ENCODE measurements at regions not wholly inside any gene's neighbourhood (a gene's known extent, or its start where the extent isn't known, plus 50 kb on each side); places are given as distances from the start of the nearest gene placed in this dataset.

GRCh38 chr11:95548416-95548815 lies 241.2 kb downstream of the FAM76B start:
- TF ChIP-seq POLR2A (IDR thresholded peaks at IDR 0.05; ENCODE audit: low read depth, low read length) (no peak), ELK1 (IDR thresholded peaks at IDR 0.05; ENCODE audit: borderline replicate concordance, low read depth, low read length) (no peak), RAD21 (IDR thresholded peaks at IDR 0.05; ENCODE audit: low read length) (no peak), CEBPB (IDR thresholded peaks at IDR 0.05; ENCODE audit: low read depth, low read length) (no peak), SMC3 (IDR thresholded peaks at IDR 0.05; ENCODE audit: low read depth, low read length) (no peak), BHLHE40 (IDR thresholded peaks at IDR 0.05; ENCODE audit: low read depth, low read length) (no peak), USF2 (IDR thresholded peaks at IDR 0.05; ENCODE audit: low read depth, low read length) (no peak), NFE2L2 (IDR thresholded peaks at IDR 0.05; ENCODE audit: low read depth, low read length) (no peak), MXI1 (IDR thresholded peaks at IDR 0.05; ENCODE audit: borderline replicate concordance, low read depth, low read length) (no peak), RFX5 (IDR thresholded peaks at IDR 0.05; ENCODE audit: low read depth, low read length) (no peak)
- TF ChIP-seq, protein P1, sequence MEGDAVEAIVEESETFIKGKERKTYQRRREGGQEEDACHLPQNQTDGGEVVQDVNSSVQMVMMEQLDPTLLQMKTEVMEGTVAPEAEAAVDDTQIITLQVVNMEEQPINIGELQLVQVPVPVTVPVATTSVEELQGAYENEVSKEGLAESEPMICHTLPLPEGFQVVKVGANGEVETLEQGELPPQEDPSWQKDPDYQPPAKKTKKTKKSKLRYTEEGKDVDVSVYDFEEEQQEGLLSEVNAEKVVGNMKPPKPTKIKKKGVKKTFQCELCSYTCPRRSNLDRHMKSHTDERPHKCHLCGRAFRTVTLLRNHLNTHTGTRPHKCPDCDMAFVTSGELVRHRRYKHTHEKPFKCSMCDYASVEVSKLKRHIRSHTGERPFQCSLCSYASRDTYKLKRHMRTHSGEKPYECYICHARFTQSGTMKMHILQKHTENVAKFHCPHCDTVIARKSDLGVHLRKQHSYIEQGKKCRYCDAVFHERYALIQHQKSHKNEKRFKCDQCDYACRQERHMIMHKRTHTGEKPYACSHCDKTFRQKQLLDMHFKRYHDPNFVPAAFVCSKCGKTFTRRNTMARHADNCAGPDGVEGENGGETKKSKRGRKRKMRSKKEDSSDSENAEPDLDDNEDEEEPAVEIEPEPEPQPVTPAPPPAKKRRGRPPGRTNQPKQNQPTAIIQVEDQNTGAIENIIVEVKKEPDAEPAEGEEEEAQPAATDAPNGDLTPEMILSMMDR (conservative IDR thresholded peaks at IDR 0.05; ENCODE audit: low read depth, low read length) = no peak

Data from IMR-90 (cell line).